ENCODE measurements at regions not wholly inside any gene's neighbourhood (a gene's known extent, or its start where the extent isn't known, plus 50 kb on each side); places are given as distances from the start of the nearest gene placed in this dataset.

GRCh38 chr4:38210396-38211114, 250.4 kb downstream of the PTTG2 start:
- H3K9me3 ChIP-seq (ENCODE audit: low read length): peaks cover 22% of the 10 kb centered on the region
- TF ChIP-seq ZNF124 (CRISPR knock-in tag; IDR thresholded peaks at IDR 0.05) (no peak), ZNF414 (CRISPR knock-in tag; IDR thresholded peaks at IDR 0.05) (no peak), SOX6 (IDR thresholded peaks at IDR 0.05) (no peak), SOX6 (CRISPR knock-in tag; IDR thresholded peaks at IDR 0.05) (0 out of 2 replicates have a peak, but pooled peaks have one; percentile 15), TBX2 (CRISPR knock-in tag; IDR thresholded peaks at IDR 0.05; ENCODE audit: borderline replicate concordance) (no peak), KMT2A (CRISPR knock-in tag; IDR thresholded peaks at IDR 0.05) (0 out of 2 replicates have a peak, but pooled peaks have one; percentile 24), MAFK (conservative IDR thresholded peaks at IDR 0.05 in 1 of 2, IDR thresholded peaks at IDR 0.05 in 1 of 2; ENCODE audit: low read length in 2 of 2) (peak; percentile 79 to 90), MAFF (IDR thresholded peaks at IDR 0.05; ENCODE audit: low read depth, low read length) (peak; percentile 81), MYPOP (CRISPR knock-in tag; IDR thresholded peaks at IDR 0.05) (0 out of 2 replicates have a peak, but pooled peaks have one; percentile 8), ZSCAN31 (CRISPR knock-in tag; IDR thresholded peaks at IDR 0.05; ENCODE audit: low read depth) (0 out of 2 replicates have a peak, but pooled peaks have one; percentile 32), ZBED4 (CRISPR knock-in tag; IDR thresholded peaks at IDR 0.05; ENCODE audit: borderline replicate concordance) (no peak), ZFP1 (CRISPR knock-in tag; IDR thresholded peaks at IDR 0.05) (0 out of 2 replicates have a peak, but pooled peaks have one; percentile 23)
- no TSS peak for BruUV-seq (replicated peaks)
- no peaks in the 10 kb centered on the region for H3K36me3 ChIP-seq (replicated peaks in 1 of 2; ENCODE audit: control insufficient read depth in 1 of 2, insufficient read depth in 2 of 2, low read length in 2 of 2)
- H3K4me1 ChIP-seq (ENCODE audit: insufficient read depth, low read length): peaks cover 44% of the 10 kb centered on the region
- H3K79me2 ChIP-seq (ENCODE audit: insufficient read depth, low read length): no peaks in the 10 kb centered on the region
- no peaks in the 10 kb centered on the region for H4K20me1 ChIP-seq (ENCODE audit: insufficient read depth, low read length)
- H3K27ac ChIP-seq (ENCODE audit: extremely low read length, insufficient read depth, low read length): no peak overlapping the region
- no peak for FAIRE-seq
- DNase-seq (ENCODE audit: low spot score): no peak
- H3K4me2 ChIP-seq (ENCODE audit: low read depth, low read length): peak overlapping the region; percentile 62
- ChIA-PET CTCF (ENCODE audit: low intra/inter-chr PET ratio, low total read pairs) (no interaction called here), POLR2A (no interaction called here)
- no peak overlapping the region for H3K9ac ChIP-seq (ENCODE audit: insufficient read depth, low read depth, low read length)
- intact Hi-C loops (cut with micrococcal nuclease; ENCODE audit: unreplicated experiment) (no loop called here), in situ Hi-C loops (cut with HindIII; ENCODE audit: extremely low pct_ligation_motif_present, low pct_unique_long_range_greater_than_20kb) (no loop called here)
- no peak overlapping the region; a peak in 1 of 6 replicates for H3K4me3 ChIP-seq (replicated peaks in 1 of 3; ENCODE audit: insufficient read depth in 1 of 3, low read depth in 2 of 3, low read length in 3 of 3)
- H2AFZ ChIP-seq (ENCODE audit: low read length): no peak overlapping the region
- H3K27me3 ChIP-seq (ENCODE audit: control insufficient read depth in 1 of 2, insufficient read depth in 2 of 2, low read length in 2 of 2): no peaks in the 10 kb centered on the region
- 47% methylated on average over 11 of the region's 11 CpGs for WGBS (ENCODE audit: low lambda C conversion rate)
- ATAC-seq: peak; percentile 60
